H9 (cell line): ENCODE measurements at regions not wholly inside any gene's neighbourhood (a gene's known extent, or its start where the extent isn't known, plus 50 kb on each side); places are given as distances from the start of the nearest gene placed in this dataset.

ENCODE experiments used
- DNase-seq: peaks from one replicate; pipeline ENCODE4 v3.0.0-alpha.2; 2017
- H2AFZ ChIP-seq: one replicate; pipeline ENCODE4 v1.6.1; 2013; ENCODE audit warnings: mild to moderate bottlenecking, low read length, control low read depth, moderate library complexity
- H2AK5ac ChIP-seq: 2 replicates; pipeline ENCODE4 v1.6.1; 2013; ENCODE audit warnings: low read length, control low read depth, mixed read lengths; ENCODE audit not compliant: insufficient read length
- H2BK120ac ChIP-seq: one replicate; pipeline ENCODE4 v1.6.1; 2013; ENCODE audit warnings: low read depth, mild to moderate bottlenecking, low read length, control low read depth, inconsistent platforms; ENCODE audit not compliant: poor library complexity, severe bottlenecking
- H2BK12ac ChIP-seq: 2 replicates; pipeline ENCODE4 v1.6.1; 2013; ENCODE audit warnings: low read length, control low read depth, mixed read lengths, low read depth; ENCODE audit not compliant: insufficient read length
- H2BK15ac ChIP-seq: 2 replicates; pipeline ENCODE4 v1.6.1; 2013; ENCODE audit warnings: low read depth, low read length, control low read depth
- H2BK20ac ChIP-seq: one replicate; pipeline ENCODE4 v1.6.1; 2013; ENCODE audit warnings: low read depth, mild to moderate bottlenecking, low read length, control low read depth, inconsistent platforms; ENCODE audit not compliant: poor library complexity, severe bottlenecking
- H2BK5ac ChIP-seq: 2 replicates; pipeline ENCODE4 v1.6.1; 2013; ENCODE audit warnings: low read length, control low read depth, mixed read lengths; ENCODE audit not compliant: insufficient read length
- H3K14ac ChIP-seq: 2 replicates; pipeline ENCODE4 v1.6.1; 2013; ENCODE audit warnings: low read length, control low read depth; ENCODE audit not compliant: insufficient read depth
- H3K18ac ChIP-seq: 2 replicates; pipeline ENCODE4 v1.6.1; 2013; ENCODE audit warnings: low read depth, mild to moderate bottlenecking, mixed read lengths, low read length, control low read depth; ENCODE audit not compliant: insufficient read length
- H3K23ac ChIP-seq: 2 replicates; pipeline ENCODE4 v1.6.1; 2013; ENCODE audit warnings: low read length, control low read depth, mixed read lengths, low read depth; ENCODE audit not compliant: insufficient read length
- H3K23me2 ChIP-seq: 2 replicates; pipeline ENCODE4 v1.6.1; 2013; ENCODE audit warnings: low read depth, mild to moderate bottlenecking, mixed read lengths, low read length, control low read depth; ENCODE audit not compliant: insufficient read length, poor library complexity, severe bottlenecking
- H3K27ac ChIP-seq: 2 replicates; pipeline ENCODE4 v1.5.1; 2013; ENCODE audit warnings: low read length, control low read depth, mixed read lengths, low read depth; ENCODE audit not compliant: insufficient read length
- H3K27me3 ChIP-seq: 2 replicates; pipeline ENCODE4 v1.6.1; 2013; ENCODE audit warnings: low read length, control low read depth, inconsistent platforms; ENCODE audit not compliant: insufficient read depth
- H3K4ac ChIP-seq: 2 replicates; pipeline ENCODE4 v1.6.1; 2013; ENCODE audit warnings: low read depth, mild to moderate bottlenecking, control low read depth, inconsistent platforms, low read length, moderate library complexity
- H3K4me1 ChIP-seq: 2 replicates; pipeline ENCODE4 v1.6.1; 2013; ENCODE audit warnings: low read length, control low read depth, inconsistent platforms; ENCODE audit not compliant: insufficient read depth
- H3K4me2 ChIP-seq: 2 replicates; pipeline ENCODE4 v1.6.1; 2013; ENCODE audit warnings: low read length, control low read depth, mixed read lengths; ENCODE audit not compliant: insufficient read length, insufficient read depth
- H3K56ac ChIP-seq: 2 replicates; pipeline ENCODE4 v1.6.1; 2013; ENCODE audit warnings: low read depth, mild to moderate bottlenecking, mixed read lengths, low read length, control low read depth; ENCODE audit not compliant: insufficient read length
- H3K79me1 ChIP-seq: 2 replicates; pipeline ENCODE4 v1.6.1; 2013; ENCODE audit warnings: low read depth, mild to moderate bottlenecking, moderate library complexity, low read length, control low read depth, inconsistent platforms; ENCODE audit not compliant: insufficient read depth, poor library complexity, severe bottlenecking
- H3K79me2 ChIP-seq: 2 replicates; pipeline ENCODE4 v1.6.1; 2013; ENCODE audit warnings: low read length, control low read depth, inconsistent platforms; ENCODE audit not compliant: insufficient read depth
- H3K9ac ChIP-seq: 2 replicates; pipeline ENCODE4 v1.6.1; 2013; ENCODE audit warnings: low read length, control low read depth, mixed read lengths; ENCODE audit not compliant: insufficient read length; ENCODE audit errors: extremely low read depth
- H3K9me3 ChIP-seq: one replicate; pipeline ENCODE4 v1.6.1; 2013; ENCODE audit warnings: low read depth, low read length, inconsistent platforms; ENCODE audit not compliant: control insufficient read depth
- H3T11ph ChIP-seq: one replicate; pipeline ENCODE4 v1.6.1; 2013; ENCODE audit warnings: mild to moderate bottlenecking, low read length, control low read depth, inconsistent platforms
- H4K20me1 ChIP-seq: one replicate; pipeline ENCODE4 v1.6.1; 2013; ENCODE audit not compliant: control insufficient read depth, insufficient read length, insufficient read depth
- H4K5ac ChIP-seq: 2 replicates; pipeline ENCODE4 v1.6.1; 2013; ENCODE audit warnings: low read depth, mild to moderate bottlenecking, mixed read lengths, low read length, control low read depth; ENCODE audit not compliant: insufficient read length
- H4K8ac ChIP-seq: replicated peaks from 2 replicates; pipeline ENCODE4 v1.6.1; 2013; ENCODE audit warnings: low read length, control low read depth, mixed read lengths, low read depth; ENCODE audit not compliant: insufficient read length
- H4K91ac ChIP-seq: 2 replicates; pipeline ENCODE4 v1.6.1; 2013; ENCODE audit warnings: low read depth, mild to moderate bottlenecking, moderate library complexity, mixed read lengths, low read length, control low read depth; ENCODE audit not compliant: insufficient read length
- H3K27ac Mint-ChIP-seq, 3 experiments: 2 replicates in 2 of 3; 3 replicates in 1 of 3; pipeline ENCODE4 v1.8.0; 2020 to 2021; ENCODE audit warnings: mixed read lengths in 3 of 3, mild to moderate bottlenecking in 1 of 3, moderate library complexity in 1 of 3
- H3K27me3 Mint-ChIP-seq: 2 replicates; pipeline ENCODE4 v1.8.0; 2021; ENCODE audit warnings: low read depth, mild to moderate bottlenecking, moderate library complexity, mixed read lengths
- H3K36me3 Mint-ChIP-seq, 3 experiments: 2 replicates in 2 of 3; 3 replicates in 1 of 3; pipeline ENCODE4 v1.8.0; 2020 to 2021; ENCODE audit warnings: low read depth in 3 of 3, mixed read lengths in 3 of 3; ENCODE audit not compliant: insufficient read depth in 1 of 3
- H3K4me1 Mint-ChIP-seq, 2 experiments: 2 replicates each; pipeline ENCODE4 v1.8.0; 2020; ENCODE audit warnings: mixed read lengths in 2 of 2
- H3K4me3 Mint-ChIP-seq, 2 experiments: 2 replicates in 1 of 2; 3 replicates in 1 of 2; pipeline ENCODE4 v1.8.0; 2020 to 2021; ENCODE audit warnings: mild to moderate bottlenecking in 2 of 2, mixed read lengths in 2 of 2, moderate library complexity in 1 of 2
- H3K9me3 Mint-ChIP-seq, 2 experiments: 2 replicates in 1 of 2; 3 replicates in 1 of 2; pipeline ENCODE4 v1.8.0; 2020; ENCODE audit warnings: mild to moderate bottlenecking in 2 of 2, mixed read lengths in 2 of 2, moderate library complexity in 1 of 2
- WGBS: extraction: QIAGEN DNeasy Blood & Tissue Kit; methylation state at CpG from one replicate; pipeline ENCODE4 v1.1.7; 2013; ENCODE audit warnings: missing lambda C conversion rate, low lambda C conversion rate, mixed read lengths; ENCODE audit not compliant: insufficient read length; ENCODE audit errors: extremely low coverage; 5-methylcytosine and 5-hydroxymethylcytosine counted together
- TF ChIP-seq, protein P1 (sequence below): fragments of 200-600 bp; sonication (generic); conservative IDR thresholded peaks from 3 replicates; pipeline ENCODE4 v1.8.0; 2021; ENCODE audit warnings: antibody characterized with exemption, mild to moderate bottlenecking

DNA sequence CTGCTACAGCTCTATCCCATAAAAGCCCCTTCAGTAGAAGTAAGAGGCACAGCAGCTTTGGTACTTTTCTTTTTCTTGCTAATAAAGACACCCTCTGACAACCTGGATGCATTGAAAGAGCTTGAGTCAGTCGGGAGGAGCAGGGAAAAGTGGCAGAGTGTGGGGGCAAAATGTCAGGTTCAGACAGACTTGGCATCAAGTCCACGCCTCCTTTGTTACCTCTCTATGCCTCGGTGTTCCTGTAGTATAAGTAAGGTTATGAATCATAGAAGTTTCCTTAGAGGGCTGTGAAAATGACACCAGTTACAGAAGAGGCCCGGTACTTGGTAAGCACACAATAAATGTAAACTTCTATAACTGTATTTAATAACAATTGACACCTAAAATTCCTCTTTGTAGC, 133.9 kb downstream of the ESM1 start:
- no CpG with 5 or more reads among the region's 4 CpGs for WGBS
- H3K27ac ChIP-seq, result no peak overlapping the region
- H3K18ac ChIP-seq, result no peak overlapping the region
- DNase-seq, result no peak
- no peak overlapping the region for H3K4ac ChIP-seq
- H3K4me1 ChIP-seq, result no peaks in the 10 kb centered on the region
- H3K9ac ChIP-seq, result no peak overlapping the region
- H4K20me1 ChIP-seq, result no peaks in the 10 kb centered on the region
- no peaks in the 10 kb centered on the region for H3K9me3 ChIP-seq
- H2BK5ac ChIP-seq, result no peak overlapping the region
- H3K4me2 ChIP-seq, result no peak overlapping the region
- Mint-ChIP-seq H3K9me3 (peaks cover 0 to 2% of the 10 kb centered on the region in 2 experiments; a peak in 2 of 5 replicates), H3K36me3 (no peaks in the 10 kb centered on the region), H3K4me3 (no peak overlapping the region), H3K27me3 (no peaks in the 10 kb centered on the region; the same call in 1 of the 2 replicates), H3K27ac (no peak overlapping the region; a peak in 1 of 7 replicates), H3K4me1 (no peaks in the 10 kb centered on the region)
- no peaks in the 10 kb centered on the region for H3K27me3 ChIP-seq
- no peak overlapping the region for H2BK15ac ChIP-seq
- H2AK5ac ChIP-seq, result no peak overlapping the region
- H4K5ac ChIP-seq, result no peak overlapping the region
- H3K23me2 ChIP-seq, result no peaks in the 10 kb centered on the region
- H3T11ph ChIP-seq, result no peak overlapping the region
- TF ChIP-seq, protein P1, sequence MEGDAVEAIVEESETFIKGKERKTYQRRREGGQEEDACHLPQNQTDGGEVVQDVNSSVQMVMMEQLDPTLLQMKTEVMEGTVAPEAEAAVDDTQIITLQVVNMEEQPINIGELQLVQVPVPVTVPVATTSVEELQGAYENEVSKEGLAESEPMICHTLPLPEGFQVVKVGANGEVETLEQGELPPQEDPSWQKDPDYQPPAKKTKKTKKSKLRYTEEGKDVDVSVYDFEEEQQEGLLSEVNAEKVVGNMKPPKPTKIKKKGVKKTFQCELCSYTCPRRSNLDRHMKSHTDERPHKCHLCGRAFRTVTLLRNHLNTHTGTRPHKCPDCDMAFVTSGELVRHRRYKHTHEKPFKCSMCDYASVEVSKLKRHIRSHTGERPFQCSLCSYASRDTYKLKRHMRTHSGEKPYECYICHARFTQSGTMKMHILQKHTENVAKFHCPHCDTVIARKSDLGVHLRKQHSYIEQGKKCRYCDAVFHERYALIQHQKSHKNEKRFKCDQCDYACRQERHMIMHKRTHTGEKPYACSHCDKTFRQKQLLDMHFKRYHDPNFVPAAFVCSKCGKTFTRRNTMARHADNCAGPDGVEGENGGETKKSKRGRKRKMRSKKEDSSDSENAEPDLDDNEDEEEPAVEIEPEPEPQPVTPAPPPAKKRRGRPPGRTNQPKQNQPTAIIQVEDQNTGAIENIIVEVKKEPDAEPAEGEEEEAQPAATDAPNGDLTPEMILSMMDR, result no peak
- no peaks in the 10 kb centered on the region for H3K79me2 ChIP-seq
- H4K91ac ChIP-seq, result no peak overlapping the region
- H3K14ac ChIP-seq, result no peak overlapping the region
- H4K8ac ChIP-seq, result no peak overlapping the region
- no peak overlapping the region for H2BK20ac ChIP-seq
- H2AFZ ChIP-seq, result no peak overlapping the region
- H3K79me1 ChIP-seq, result no peaks in the 10 kb centered on the region
- no peak overlapping the region for H3K23ac ChIP-seq
- H3K56ac ChIP-seq, result no peak overlapping the region
- no peak overlapping the region for H2BK12ac ChIP-seq
- no peak overlapping the region for H2BK120ac ChIP-seq
